K562 (cell line): ENCODE measurements at regions not wholly inside any gene's neighbourhood (a gene's known extent, or its start where the extent isn't known, plus 50 kb on each side); places are given as distances from the start of the nearest gene placed in this dataset.

ENCODE experiments used
- ATAC-seq: fragments of 200-7000 bp; cut with Tn5 transposase; 3 replicates; pipeline ENCODE4 v1.9.1; 2020; ENCODE audit warnings: moderate library complexity
- BruUV-seq: library from RNA; stranded (reverse); fragments of 400-500 nt; replicated peaks from 2 replicates; lab custom pipeline; 2021; lab: Mats Ljungman, UMichigan
- CTCF ChIA-PET: fragments of 300-600 bp; formaldehyde crosslinking; extraction: SDS; loops from one replicate; lab custom pipeline; 2021; ENCODE audit warnings: low intra/inter-chr PET ratio; lab: Yijun Ruan, JAX
- POLR2A ChIA-PET: fragments of 300-600, 350-650 bp; sonication (Branson Sonifier 250); formaldehyde crosslinking; extraction: SDS; loops from one replicate; lab custom pipeline; 2021; ENCODE audit warnings: antibody characterized with exemption, inconsistent platforms; lab: Yijun Ruan, JAX
- DNase-seq, 4 experiments: peaks; one replicate each; pipeline versions ENCODE4 v3.0.0 to v3.0.0-alpha.2; 2011 to 2018; ENCODE audit warnings: low spot score in 3 of 4, mixed read lengths in 3 of 4; ENCODE audit errors: extremely low read depth in 1 of 4
- FAIRE-seq: peaks from 2 replicates; lab custom pipeline; 2011; peaks lifted over from hg19 to GRCh38; lab: Jason Lieb, UNC
- H2AFZ ChIP-seq: 2 replicates; pipeline ENCODE4 v1.6.0; 2011; ENCODE audit warnings: low read depth, low read length, control low read depth, inconsistent platforms
- H3K27ac ChIP-seq: fragments of 200-600 bp; 3 replicates; pipeline ENCODE4 v1.8.0; 2011; ENCODE audit warnings: low read depth, mild to moderate bottlenecking, control low read depth, inconsistent platforms, low read length, moderate library complexity, mixed read lengths; ENCODE audit errors: extremely low read depth
- H3K27me3 ChIP-seq, 2 experiments: fragments of 300-600 bp in 1 of 2; 2 replicates in 1 of 2; 3 replicates in 1 of 2; pipeline versions ENCODE4 v1.6.0 to v1.8.0; 2011; ENCODE audit warnings: inconsistent platforms in 2 of 2, low read length in 2 of 2, mild to moderate bottlenecking in 1 of 2, mixed read lengths in 1 of 2, moderate library complexity in 1 of 2; ENCODE audit not compliant: control insufficient read depth in 2 of 2, insufficient read depth in 2 of 2
- H3K36me3 ChIP-seq: fragments of 300-600 bp; 3 replicates; pipeline ENCODE4 v1.8.0; 2011; ENCODE audit warnings: mild to moderate bottlenecking, low read length, inconsistent platforms; ENCODE audit not compliant: control insufficient read depth, insufficient read depth
- H3K4me1 ChIP-seq, 2 experiments: fragments of 200-600 bp in 1 of 2; replicated peaks in 1 of 2; 2 replicates in 1 of 2; 3 replicates in 1 of 2; pipeline versions ENCODE4 v1.5.1 to v1.8.0; 2011; ENCODE audit warnings: inconsistent platforms in 2 of 2, low read length in 2 of 2, mild to moderate bottlenecking in 1 of 2, mixed read lengths in 1 of 2, moderate library complexity in 1 of 2; ENCODE audit not compliant: control insufficient read depth in 2 of 2, insufficient read depth in 2 of 2
- H3K4me2 ChIP-seq: 2 replicates; pipeline ENCODE4 v1.6.1; 2011; ENCODE audit warnings: low read length, control low read depth, inconsistent platforms, mixed read lengths; ENCODE audit not compliant: insufficient read depth
- H3K4me3 ChIP-seq: fragments of 200-600 bp; sonication (generic), shearing (Covaris generic); 2 replicates; pipeline ENCODE4 v1.5.1; 2016; ENCODE audit warnings: control low read depth, inconsistent platforms
- H3K79me2 ChIP-seq: fragments of 200-600 bp; 3 replicates; pipeline ENCODE4 v1.8.0; 2011; ENCODE audit warnings: low read length, inconsistent platforms; ENCODE audit not compliant: control insufficient read depth, insufficient read depth
- H3K9ac ChIP-seq, 2 experiments: 2 replicates each; pipeline versions ENCODE4 v1.6.0 to v1.6.1; 2011; ENCODE audit warnings: low read depth in 2 of 2, low read length in 2 of 2, control low read depth in 1 of 2, inconsistent platforms in 1 of 2, mild to moderate bottlenecking in 1 of 2, mixed read lengths in 1 of 2; ENCODE audit not compliant: insufficient read depth in 1 of 2
- H3K9me1 ChIP-seq: one replicate; pipeline ENCODE4 v1.6.0; 2011; ENCODE audit warnings: inconsistent platforms, mild to moderate bottlenecking, low read length, moderate library complexity; ENCODE audit not compliant: control insufficient read depth, insufficient read depth
- H3K9me3 ChIP-seq: replicated peaks from 2 replicates; pipeline ENCODE4 v1.5.1; 2011; ENCODE audit warnings: low read depth, low read length, inconsistent platforms; ENCODE audit not compliant: control insufficient read depth, insufficient read depth
- H4K20me1 ChIP-seq: replicated peaks from 2 replicates; pipeline ENCODE4 v1.6.1; 2011; ENCODE audit warnings: low read length, inconsistent platforms, mixed read lengths; ENCODE audit not compliant: control insufficient read depth, insufficient read depth
- E2F1 ChIP-seq: sonication (generic); formaldehyde crosslinking; IDR thresholded peaks from 2 replicates; pipeline ENCODE4 v1.8.1; 2023; ENCODE audit warnings: mild to moderate bottlenecking, missing genetic modification reagents, moderate library complexity
- EGR1 ChIP-seq: fragments of 450-650 bp; conservative IDR thresholded peaks from 2 replicates; pipeline ENCODE4 v1.6.1; 2017; ENCODE audit warnings: mild to moderate bottlenecking
- KAT7 ChIP-seq: sonication (generic); formaldehyde crosslinking; IDR thresholded peaks from 2 replicates; pipeline ENCODE4 v1.8.0; 2022; ENCODE audit warnings: missing genetic modification reagents, mild to moderate bottlenecking, borderline replicate concordance
- NFE2L1 ChIP-seq: fragments of 450-650 bp; IDR thresholded peaks from 2 replicates; pipeline ENCODE4 v1.6.1; 2016; ENCODE audit warnings: missing genetic modification characterization, low read depth, mild to moderate bottlenecking, missing compliant biosample characterization, moderate library complexity, borderline replicate concordance
- SMARCC2 ChIP-seq: fragments of 450-650 bp; IDR thresholded peaks from 2 replicates; pipeline ENCODE4 v1.6.1; 2017; ENCODE audit warnings: antibody characterized with exemption, moderate library complexity, mild to moderate bottlenecking, low read depth
- SNAPC5 ChIP-seq: fragments of 250-450 bp; sonication (Bioruptor Pico); IDR thresholded peaks from 2 replicates; pipeline ENCODE4 v1.8.0; 2021; ENCODE audit warnings: moderate library complexity, mild to moderate bottlenecking, inconsistent platforms
- SUPT5H ChIP-seq: fragments of 450-650 bp; IDR thresholded peaks from 2 replicates; pipeline ENCODE4 v1.6.1; 2016
- TAF15 ChIP-seq: fragments of 200-400 bp; formaldehyde crosslinking; IDR thresholded peaks from 2 replicates; pipeline ENCODE4 v1.6.1; 2017; ENCODE audit warnings: mild to moderate bottlenecking, low read depth, low read length, moderate library complexity
- ZNF41 ChIP-seq: fragments of 250-450 bp; sonication (Bioruptor Pico); conservative IDR thresholded peaks from 2 replicates; pipeline ENCODE4 v1.4.0; 2020; ENCODE audit warnings: mild to moderate bottlenecking
- ZNF444 ChIP-seq: fragments of 250-450 bp; sonication (Bioruptor Pico); IDR thresholded peaks from 2 replicates; pipeline ENCODE4 v1.4.0; 2020; ENCODE audit warnings: mild to moderate bottlenecking, moderate library complexity
- WGBS: fragments of 100-300 bp; shearing (Covaris generic); methylation state at CpG from one replicate; pipeline ENCODE4 v1.1.6; 2016; ENCODE audit warnings: low coverage, mixed read lengths; ENCODE audit not compliant: insufficient coverage; ENCODE audit errors: missing lambda C conversion rate; 5-methylcytosine and 5-hydroxymethylcytosine counted together
- in situ Hi-C: fragments of 300-500 bp; cut with MboI; formaldehyde crosslinking; loops from 4 replicates; pipeline ENCODE4 v1.15.0; 2018; ENCODE audit warnings: inconsistent platforms, mixed read lengths
- intact Hi-C: fragments of 100-400 bp; cut with micrococcal nuclease; formaldehyde crosslinking; loops from 2 replicates; pipeline ENCODE4 v1.14.2; 2022
- TF ChIP-seq, protein P1 (sequence below): IDR thresholded peaks from 2 replicates; pipeline ENCODE4 v1.6.1; 2011; ENCODE audit not compliant: insufficient read length; ENCODE audit errors: extremely low read depth
- TF ChIP-seq, protein P2 (sequence below): sonication (generic); formaldehyde crosslinking; IDR thresholded peaks from 2 replicates; pipeline ENCODE4 v1.8.1; 2022; ENCODE audit warnings: missing genetic modification reagents

- no peak overlapping the region for H3K4me3 ChIP-seq
- no peak overlapping the region for H3K27ac ChIP-seq
- H3K36me3 ChIP-seq = no peaks in the 10 kb centered on the region
- no peaks in the 10 kb centered on the region for H4K20me1 ChIP-seq
- no peak overlapping the region for H3K4me2 ChIP-seq
- ATAC-seq (no peak), FAIRE-seq (no peak), DNase-seq (no peak)
- peaks cover 0 to 8% of the 10 kb centered on the region in 2 experiments; a peak in 1 of 5 replicates for H3K27me3 ChIP-seq
- ChIA-PET CTCF (no interaction called here), POLR2A (no interaction called here)
- intact Hi-C loops (no loop called here), in situ Hi-C loops (no loop called here)
- H3K9me3 ChIP-seq = no peaks in the 10 kb centered on the region
- 2% methylated on average over 8 of the region's 8 CpGs for WGBS
- no peaks in the 10 kb centered on the region for H3K9me1 ChIP-seq
- no peaks in the 10 kb centered on the region for H3K79me2 ChIP-seq
- no peak for TF ChIP-seq SNAPC5
- TF ChIP-seq, protein P1, sequence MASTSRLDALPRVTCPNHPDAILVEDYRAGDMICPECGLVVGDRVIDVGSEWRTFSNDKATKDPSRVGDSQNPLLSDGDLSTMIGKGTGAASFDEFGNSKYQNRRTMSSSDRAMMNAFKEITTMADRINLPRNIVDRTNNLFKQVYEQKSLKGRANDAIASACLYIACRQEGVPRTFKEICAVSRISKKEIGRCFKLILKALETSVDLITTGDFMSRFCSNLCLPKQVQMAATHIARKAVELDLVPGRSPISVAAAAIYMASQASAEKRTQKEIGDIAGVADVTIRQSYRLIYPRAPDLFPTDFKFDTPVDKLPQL = no peak
- TF ChIP-seq TAF15 = no peak
- no peak for TF ChIP-seq E2F1 (CRISPR knock-in tag)
- no peak for TF ChIP-seq ZNF41 (CRISPR knock-in tag)
- TF ChIP-seq SMARCC2 = no peak
- no peak for TF ChIP-seq SUPT5H
- TF ChIP-seq EGR1 = no peak
- TF ChIP-seq, protein P2, sequence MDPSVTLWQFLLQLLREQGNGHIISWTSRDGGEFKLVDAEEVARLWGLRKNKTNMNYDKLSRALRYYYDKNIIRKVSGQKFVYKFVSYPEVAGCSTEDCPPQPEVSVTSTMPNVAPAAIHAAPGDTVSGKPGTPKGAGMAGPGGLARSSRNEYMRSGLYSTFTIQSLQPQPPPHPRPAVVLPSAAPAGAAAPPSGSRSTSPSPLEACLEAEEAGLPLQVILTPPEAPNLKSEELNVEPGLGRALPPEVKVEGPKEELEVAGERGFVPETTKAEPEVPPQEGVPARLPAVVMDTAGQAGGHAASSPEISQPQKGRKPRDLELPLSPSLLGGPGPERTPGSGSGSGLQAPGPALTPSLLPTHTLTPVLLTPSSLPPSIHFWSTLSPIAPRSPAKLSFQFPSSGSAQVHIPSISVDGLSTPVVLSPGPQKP = no peak
- TF ChIP-seq ZNF444 (CRISPR knock-in tag) = no peak
- no peak for TF ChIP-seq NFE2L1 (tag)
- no peak for TF ChIP-seq KAT7 (CRISPR knock-in tag)
- H3K9ac ChIP-seq = no peak overlapping the region
- no peak overlapping the region for H2AFZ ChIP-seq
- BruUV-seq = no TSS peak
- H3K4me1 ChIP-seq = no peaks in the 10 kb centered on the region
These were observed 159.4 kb upstream of the UBE2E1 start for GRCh38 chr3:23646184-23646920.
